ENCODE measurements at regions not wholly inside any gene's neighbourhood (a gene's known extent, or its start where the extent isn't known, plus 50 kb on each side); places are given as distances from the start of the nearest gene placed in this dataset.

- TF ChIP-seq, protein P1, sequence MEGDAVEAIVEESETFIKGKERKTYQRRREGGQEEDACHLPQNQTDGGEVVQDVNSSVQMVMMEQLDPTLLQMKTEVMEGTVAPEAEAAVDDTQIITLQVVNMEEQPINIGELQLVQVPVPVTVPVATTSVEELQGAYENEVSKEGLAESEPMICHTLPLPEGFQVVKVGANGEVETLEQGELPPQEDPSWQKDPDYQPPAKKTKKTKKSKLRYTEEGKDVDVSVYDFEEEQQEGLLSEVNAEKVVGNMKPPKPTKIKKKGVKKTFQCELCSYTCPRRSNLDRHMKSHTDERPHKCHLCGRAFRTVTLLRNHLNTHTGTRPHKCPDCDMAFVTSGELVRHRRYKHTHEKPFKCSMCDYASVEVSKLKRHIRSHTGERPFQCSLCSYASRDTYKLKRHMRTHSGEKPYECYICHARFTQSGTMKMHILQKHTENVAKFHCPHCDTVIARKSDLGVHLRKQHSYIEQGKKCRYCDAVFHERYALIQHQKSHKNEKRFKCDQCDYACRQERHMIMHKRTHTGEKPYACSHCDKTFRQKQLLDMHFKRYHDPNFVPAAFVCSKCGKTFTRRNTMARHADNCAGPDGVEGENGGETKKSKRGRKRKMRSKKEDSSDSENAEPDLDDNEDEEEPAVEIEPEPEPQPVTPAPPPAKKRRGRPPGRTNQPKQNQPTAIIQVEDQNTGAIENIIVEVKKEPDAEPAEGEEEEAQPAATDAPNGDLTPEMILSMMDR (IDR thresholded peaks at IDR 0.05; ENCODE audit: control extremely low read depth in 1 of 3, insufficient read depth in 1 of 3, low read depth in 1 of 3, low read length in 3 of 3) = no peak
- TF ChIP-seq POLR2A (IDR thresholded peaks at IDR 0.05; ENCODE audit: control extremely low read depth in 1 of 2, low read depth in 2 of 2, low read length in 2 of 2) (no peak), JUND (IDR thresholded peaks at IDR 0.05; ENCODE audit: low read length) (no peak), HDAC6 (IDR thresholded peaks at IDR 0.05; ENCODE audit: low read depth, low read length) (no peak), SRF (IDR thresholded peaks at IDR 0.05; ENCODE audit: low read depth, low read length) (no peak)
Measured at GRCh38 chr20:37643400-37643799, 50.4 kb upstream of the CTNNBL1 start.

All from H1 (cell line).